PC-3 (cell line): ENCODE measurements at regions not wholly inside any gene's neighbourhood (a gene's known extent, or its start where the extent isn't known, plus 50 kb on each side); places are given as distances from the start of the nearest gene placed in this dataset.

Source experiments
- ATAC-seq: fragments of 200-7000 bp; cut with Tn5 transposase; 2 replicates; pipeline ENCODE4 v1.9.1; 2020; ENCODE audit warnings: mild to moderate bottlenecking, moderate library complexity
- BruUV-seq: library from RNA; stranded (reverse); fragments of 400-500 nt; replicated peaks from 2 replicates; lab custom pipeline; 2021; lab: Mats Ljungman, UMichigan
- CTCF ChIA-PET: fragments of 300-600 bp; sonication (Branson Sonifier 250); formaldehyde crosslinking; loops from one replicate; lab custom pipeline; 2022; ENCODE audit warnings: antibody characterized with exemption; lab: Charles Lee
- POLR2A ChIA-PET: fragments of 300-600 bp; sonication (Branson Sonifier 250); formaldehyde crosslinking; loops from one replicate; lab custom pipeline; 2022; ENCODE audit warnings: antibody characterized with exemption; ENCODE audit not compliant: unreplicated experiment; lab: Charles Lee
- DNase-seq: peaks from one replicate; pipeline ENCODE4 v3.0.0-alpha.2; 2015
- H2AFZ ChIP-seq: fragments of 300-600 bp; sonication (generic); 2 replicates; pipeline ENCODE4 v1.6.0; 2016; ENCODE audit warnings: antibody characterized with exemption, low read length
- H3F3A ChIP-seq: fragments of 300-600 bp; sonication (generic); one replicate; pipeline ENCODE4 v1.6.0; 2017; ENCODE audit warnings: antibody characterized with exemption, low read length, control low read depth, mild to moderate bottlenecking; ENCODE audit not compliant: unreplicated experiment
- H3K27ac ChIP-seq: fragments of 300-600 bp; sonication (generic); 2 replicates; pipeline ENCODE4 v1.5.1; 2016; ENCODE audit warnings: mild to moderate bottlenecking, low read length
- H3K27me3 ChIP-seq: fragments of 300-600 bp; sonication (generic); 2 replicates; pipeline ENCODE4 v1.6.1; 2016; ENCODE audit warnings: low read length, mixed read lengths
- H3K36me3 ChIP-seq: fragments of 300-600 bp; sonication (generic); 2 replicates; pipeline ENCODE4 v1.6.1; 2016; ENCODE audit warnings: low read depth, mixed run types, low read length, mixed read lengths
- H3K4me1 ChIP-seq: fragments of 300-600 bp; sonication (generic); 2 replicates; pipeline ENCODE4 v1.5.1; 2016; ENCODE audit warnings: low read length; ENCODE audit not compliant: insufficient read depth
- H3K4me2 ChIP-seq: fragments of 300-600 bp; sonication (generic); 2 replicates; pipeline ENCODE4 v1.6.0; 2016; ENCODE audit warnings: low read length
- H3K4me3 ChIP-seq: fragments of 300-600 bp; sonication (generic); 2 replicates; pipeline ENCODE4 v1.5.1; 2016; ENCODE audit warnings: mild to moderate bottlenecking, low read length, mixed read lengths
- H3K79me2 ChIP-seq: fragments of 300-600 bp; sonication (generic); 2 replicates; pipeline ENCODE4 v1.6.1; 2017; ENCODE audit warnings: low read length, mixed read lengths
- H3K9ac ChIP-seq: fragments of 300-600 bp; sonication (generic); 2 replicates; pipeline ENCODE4 v1.6.0; 2016; ENCODE audit warnings: mild to moderate bottlenecking, low read length
- H3K9me2 ChIP-seq: fragments of 300-600 bp; sonication (generic); replicated peaks from 2 replicates; pipeline ENCODE4 v1.6.1; 2016; ENCODE audit warnings: mixed run types, low read length, mixed read lengths
- H3K9me3 ChIP-seq: fragments of 300-600 bp; sonication (generic); 2 replicates; pipeline ENCODE4 v1.6.1; 2016; ENCODE audit warnings: low read length, mixed read lengths
- H4K20me1 ChIP-seq: fragments of 300-600 bp; sonication (generic); 2 replicates; pipeline ENCODE4 v1.6.1; 2016; ENCODE audit warnings: low read length, mixed read lengths
- EZH2 ChIP-seq: fragments of 300-600 bp; sonication (generic); IDR thresholded peaks from one replicate; pipeline ENCODE4 v1.6.1; 2017; ENCODE audit warnings: antibody characterized with exemption, mild to moderate bottlenecking, low read length; ENCODE audit not compliant: unreplicated experiment
- EZH2phosphoT487 ChIP-seq: fragments of 300-600 bp; sonication (generic); IDR thresholded peaks from 2 replicates; pipeline ENCODE4 v1.6.1; 2018; ENCODE audit warnings: mild to moderate bottlenecking, antibody characterized with exemption, low read length, borderline replicate concordance
- intact Hi-C: fragments of 100-400 bp; cut with micrococcal nuclease; formaldehyde crosslinking; loops from 2 replicates; pipeline ENCODE4 v1.9.0; 2023
- TF ChIP-seq, protein P1 (sequence below): fragments of 300-600 bp; sonication (generic); conservative IDR thresholded peaks from 2 replicates; pipeline ENCODE4 v1.5.1; 2017; ENCODE audit warnings: antibody characterized with exemption, low read depth, mild to moderate bottlenecking, low read length

DNA sequence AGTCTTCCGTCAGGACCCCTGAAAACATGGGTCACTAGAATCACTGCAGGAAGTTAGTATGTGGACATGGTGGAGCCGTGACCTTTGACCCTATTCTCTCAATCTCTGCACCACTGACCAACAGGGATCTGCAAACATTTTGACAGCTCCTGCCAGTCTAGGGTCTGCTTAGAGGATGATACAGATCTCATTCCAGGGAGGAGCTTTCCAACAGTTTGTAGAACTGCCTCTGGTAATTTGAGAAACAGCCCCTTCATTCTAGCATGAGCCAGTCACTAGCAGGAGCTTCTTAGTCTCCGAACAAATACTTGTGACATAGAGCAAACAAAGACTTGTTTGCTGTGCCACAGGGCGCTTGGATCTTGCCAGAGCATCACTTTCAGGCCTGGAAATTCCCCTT, 270.3 kb upstream of the CFAP20DC start:
- H3K4me2 ChIP-seq, result no peak overlapping the region
- no peaks in the 10 kb centered on the region for H4K20me1 ChIP-seq
- peaks cover 10% of the 10 kb centered on the region for H3K4me1 ChIP-seq
- no peak overlapping the region for H3K9ac ChIP-seq
- TF ChIP-seq EZH2 (no peak), EZH2phosphoT487 (no peak)
- TF ChIP-seq, protein P1, sequence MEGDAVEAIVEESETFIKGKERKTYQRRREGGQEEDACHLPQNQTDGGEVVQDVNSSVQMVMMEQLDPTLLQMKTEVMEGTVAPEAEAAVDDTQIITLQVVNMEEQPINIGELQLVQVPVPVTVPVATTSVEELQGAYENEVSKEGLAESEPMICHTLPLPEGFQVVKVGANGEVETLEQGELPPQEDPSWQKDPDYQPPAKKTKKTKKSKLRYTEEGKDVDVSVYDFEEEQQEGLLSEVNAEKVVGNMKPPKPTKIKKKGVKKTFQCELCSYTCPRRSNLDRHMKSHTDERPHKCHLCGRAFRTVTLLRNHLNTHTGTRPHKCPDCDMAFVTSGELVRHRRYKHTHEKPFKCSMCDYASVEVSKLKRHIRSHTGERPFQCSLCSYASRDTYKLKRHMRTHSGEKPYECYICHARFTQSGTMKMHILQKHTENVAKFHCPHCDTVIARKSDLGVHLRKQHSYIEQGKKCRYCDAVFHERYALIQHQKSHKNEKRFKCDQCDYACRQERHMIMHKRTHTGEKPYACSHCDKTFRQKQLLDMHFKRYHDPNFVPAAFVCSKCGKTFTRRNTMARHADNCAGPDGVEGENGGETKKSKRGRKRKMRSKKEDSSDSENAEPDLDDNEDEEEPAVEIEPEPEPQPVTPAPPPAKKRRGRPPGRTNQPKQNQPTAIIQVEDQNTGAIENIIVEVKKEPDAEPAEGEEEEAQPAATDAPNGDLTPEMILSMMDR, result no peak
- CTCF ChIA-PET, result no interaction called here
- POLR2A ChIA-PET, result interaction anchor here (0.6 kb wide), 1 partner anchor 122 kb away, joined by 4 read pairs; no protein-coding TSS in a partner anchor
- ATAC-seq, result peak; percentile 91
- H3K9me2 ChIP-seq, result no peaks in the 10 kb centered on the region
- H3F3A ChIP-seq, result no peaks in the 10 kb centered on the region
- no peaks in the 10 kb centered on the region for H3K27me3 ChIP-seq
- BruUV-seq, result no TSS peak
- no peak overlapping the region for H2AFZ ChIP-seq
- H3K79me2 ChIP-seq, result no peaks in the 10 kb centered on the region
- no peak overlapping the region for H3K27ac ChIP-seq
- no peaks in the 10 kb centered on the region for H3K36me3 ChIP-seq
- H3K4me3 ChIP-seq, result no peak overlapping the region
- intact Hi-C loops, result no loop called here
- DNase-seq, result peak; percentile 58
- no peaks in the 10 kb centered on the region for H3K9me3 ChIP-seq

DNA sequence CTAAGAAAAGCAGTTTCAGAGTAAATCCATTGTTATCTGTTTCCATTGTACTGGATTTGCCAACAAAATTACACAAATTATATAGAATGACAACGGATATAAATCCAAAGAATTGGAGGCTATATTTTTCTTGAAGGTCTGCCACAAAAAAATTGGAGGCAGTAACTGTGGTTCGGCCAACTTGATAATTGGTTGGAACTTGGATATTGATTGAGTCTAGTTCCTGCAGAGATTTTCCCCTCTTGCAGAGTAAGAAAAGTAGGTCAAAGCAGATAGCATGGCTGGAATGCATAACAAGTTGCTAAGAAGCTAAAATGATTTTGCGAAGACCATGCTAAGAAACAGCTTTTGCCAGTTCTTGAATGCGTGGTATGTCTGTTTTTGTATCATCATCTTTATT, 269.6 kb upstream of the CFAP20DC start:
- CTCF ChIA-PET, result no interaction called here
- ATAC-seq, result no peak
- BruUV-seq, result no TSS peak

DNA sequence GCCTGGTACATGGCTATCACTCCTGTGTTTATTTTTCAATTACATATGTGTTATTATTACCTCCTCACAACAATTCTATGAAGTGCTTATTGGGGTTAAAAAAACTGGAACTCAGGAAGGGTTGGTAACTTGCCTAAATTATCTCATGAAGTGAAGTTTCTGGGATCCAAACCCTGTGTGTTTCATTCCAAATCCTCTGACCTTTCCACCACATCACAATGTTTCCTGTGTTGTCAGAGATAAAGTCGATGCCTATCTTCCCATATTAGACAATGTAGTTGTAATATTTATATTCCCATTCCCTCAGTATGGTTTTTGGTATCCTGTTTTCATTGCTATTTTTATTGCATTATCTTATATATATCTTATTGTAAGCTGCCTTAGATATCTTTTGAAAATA, 269.1 kb upstream of the CFAP20DC start:
- no TSS peak for BruUV-seq
- Histone ChIP-seq H2AFZ (no peak overlapping the region), H3K9me3 (no peaks in the 10 kb centered on the region), H3K4me3 (no peak overlapping the region), H3K4me1 (peaks cover 10% of the 10 kb centered on the region), H3K4me2 (no peak overlapping the region), H3K27me3 (no peaks in the 10 kb centered on the region), H3F3A (no peaks in the 10 kb centered on the region), H3K79me2 (no peaks in the 10 kb centered on the region), H3K9me2 (no peaks in the 10 kb centered on the region), H3K9ac (no peak overlapping the region), H3K27ac (no peak overlapping the region), H3K36me3 (no peaks in the 10 kb centered on the region), H4K20me1 (no peaks in the 10 kb centered on the region)
- intact Hi-C loops, result no loop called here
- TF ChIP-seq, protein P1, result no peak
- TF ChIP-seq EZH2phosphoT487, result no peak
- DNase-seq (no peak), ATAC-seq (no peak)
- CTCF ChIA-PET, result no interaction called here
- POLR2A ChIA-PET, result no interaction called here

More for the DNA sequence above, 269.6 kb upstream of the CFAP20DC start:
- Histone ChIP-seq H3K4me2 (no peak overlapping the region), H3K27ac (no peak overlapping the region), H3K4me1 (peaks cover 10% of the 10 kb centered on the region), H3K27me3 (no peaks in the 10 kb centered on the region), H4K20me1 (no peaks in the 10 kb centered on the region), H3K9me3 (no peaks in the 10 kb centered on the region), H3F3A (no peaks in the 10 kb centered on the region), H3K9ac (no peak overlapping the region), H3K9me2 (no peaks in the 10 kb centered on the region), H3K79me2 (no peaks in the 10 kb centered on the region), H3K36me3 (no peaks in the 10 kb centered on the region), H3K4me3 (no peak overlapping the region), H2AFZ (no peak overlapping the region)
- TF ChIP-seq EZH2, result no peak
- DNase-seq, result no peak
- intact Hi-C loops, result no loop called here
- POLR2A ChIA-PET, result interaction anchor here (0.6 kb wide), 1 partner anchor 122 kb away, joined by 4 read pairs; no protein-coding TSS in a partner anchor
